Memory B cell (primary cell): ENCODE measurements at regions not wholly inside any gene's neighbourhood (a gene's known extent, or its start where the extent isn't known, plus 50 kb on each side); places are given as distances from the start of the nearest gene placed in this dataset.

Experiments used
- ATAC-seq: fragments of 150-1000 bp; cut with Tn5 transposase; 2 replicates; pipeline ENCODE4 v1.10.0; 2021; ENCODE audit warnings: low read depth, mild to moderate bottlenecking, moderate library complexity
- DNase-seq, 2 donors: peaks; one replicate each; pipeline ENCODE4 v3.0.0; 2022; ENCODE audit warnings: low spot score in 2 of 2
- H3K27ac Mint-ChIP-seq: one replicate; pipeline ENCODE4 v1.8.0; 2022; ENCODE audit warnings: mild to moderate bottlenecking, moderate library complexity, mixed read lengths
- H3K27me3 Mint-ChIP-seq: one replicate; pipeline ENCODE4 v1.8.0; 2022; ENCODE audit warnings: mixed read lengths
- H3K36me3 Mint-ChIP-seq: one replicate; pipeline ENCODE4 v1.8.0; 2022; ENCODE audit warnings: mild to moderate bottlenecking, mixed read lengths
- H3K4me1 Mint-ChIP-seq: one replicate; pipeline ENCODE4 v1.8.0; 2022; ENCODE audit warnings: mixed read lengths
- H3K4me3 Mint-ChIP-seq: one replicate; pipeline ENCODE4 v1.8.0; 2022; ENCODE audit warnings: mild to moderate bottlenecking, moderate library complexity, mixed read lengths
- H3K9me3 Mint-ChIP-seq: one replicate; pipeline ENCODE4 v1.8.0; 2022; ENCODE audit warnings: mixed read lengths

GRCh38 chr2:195360242-195360641 is 296.8 kb upstream of the SLC39A10 start:
- Mint-ChIP-seq H3K4me3 (no peak overlapping the region), H3K27me3 (no peaks in the 10 kb centered on the region), H3K4me1 (no peaks in the 10 kb centered on the region), H3K9me3 (peaks cover 8% of the 10 kb centered on the region), H3K27ac (no peak overlapping the region), H3K36me3 (peaks cover 4% of the 10 kb centered on the region)
- DNase-seq (no peak), ATAC-seq (no peak)

- H3K36me3 Mint-ChIP-seq, result no peaks in the 10 kb centered on the region
Measured at GRCh38 chr2:195359043-195359735, 297.8 kb upstream of the SLC39A10 start.

GRCh38 chr2:195356920-195357440 is 300.0 kb upstream of the SLC39A10 start:
- H3K4me1 Mint-ChIP-seq, result no peaks in the 10 kb centered on the region
- H3K9me3 Mint-ChIP-seq, result peaks cover 2% of the 10 kb centered on the region
- H3K27ac Mint-ChIP-seq, result no peak overlapping the region
- H3K27me3 Mint-ChIP-seq, result no peaks in the 10 kb centered on the region
- no peaks in the 10 kb centered on the region for H3K36me3 Mint-ChIP-seq
- no peak overlapping the region for H3K4me3 Mint-ChIP-seq
- DNase-seq (no peak), ATAC-seq (no peak)

More at GRCh38 chr2:195359043-195359735, 297.8 kb upstream of the SLC39A10 start:
- Mint-ChIP-seq H3K27ac (no peak overlapping the region), H3K27me3 (no peaks in the 10 kb centered on the region), H3K9me3 (peaks cover 2% of the 10 kb centered on the region), H3K4me1 (no peaks in the 10 kb centered on the region), H3K4me3 (no peak overlapping the region)
- DNase-seq (no peak), ATAC-seq (no peak)

GRCh38 chr2:195356026-195356425 is 301.0 kb upstream of the SLC39A10 start:
- Mint-ChIP-seq H3K36me3 (no peaks in the 10 kb centered on the region), H3K27ac (no peak overlapping the region), H3K27me3 (no peaks in the 10 kb centered on the region), H3K4me3 (no peak overlapping the region), H3K9me3 (peaks cover 2% of the 10 kb centered on the region), H3K4me1 (no peaks in the 10 kb centered on the region)
- ATAC-seq, result no peak
- no peak for DNase-seq

- H3K27me3 Mint-ChIP-seq, result no peaks in the 10 kb centered on the region
- no peaks in the 10 kb centered on the region for H3K4me1 Mint-ChIP-seq
- no peak overlapping the region for H3K4me3 Mint-ChIP-seq
- H3K27ac Mint-ChIP-seq, result no peak overlapping the region
- ATAC-seq (no peak), DNase-seq (no peak)
- peaks cover 5% of the 10 kb centered on the region for H3K36me3 Mint-ChIP-seq
- H3K9me3 Mint-ChIP-seq, result peaks cover 6% of the 10 kb centered on the region
Measured at GRCh38 chr2:195352581-195352980, 304.4 kb upstream of the SLC39A10 start.

GRCh38 chr2:195343942-195344530 is 313.0 kb upstream of the SLC39A10 start:
- DNase-seq, result no peak
- Mint-ChIP-seq H3K4me1 (peaks cover 9% of the 10 kb centered on the region), H3K4me3 (peak overlapping the region; percentile 8), H3K9me3 (peaks cover 2% of the 10 kb centered on the region), H3K27me3 (no peaks in the 10 kb centered on the region), H3K27ac (no peak overlapping the region), H3K36me3 (peaks cover 2% of the 10 kb centered on the region)
- ATAC-seq, result no peak

GRCh38 chr2:195343540-195343939 is 313.5 kb upstream of the SLC39A10 start:
- peaks cover under 1% of the 10 kb centered on the region for H3K9me3 Mint-ChIP-seq
- peak overlapping the region; percentile 8 for H3K4me3 Mint-ChIP-seq
- DNase-seq, result no peak
- H3K27ac Mint-ChIP-seq, result peak overlapping the region; percentile 10
- peaks cover 2% of the 10 kb centered on the region for H3K36me3 Mint-ChIP-seq
- peaks cover 9% of the 10 kb centered on the region for H3K4me1 Mint-ChIP-seq
- H3K27me3 Mint-ChIP-seq, result peaks cover under 1% of the 10 kb centered on the region
- ATAC-seq, result peak; percentile 86

- H3K27me3 Mint-ChIP-seq, result peaks cover 4% of the 10 kb centered on the region
Measured at GRCh38 chr2:195342061-195342460, 315.0 kb upstream of the SLC39A10 start.

GRCh38 chr2:195338856-195339255 is 318.2 kb upstream of the SLC39A10 start:
- Mint-ChIP-seq H3K27ac (no peak overlapping the region), H3K9me3 (peaks cover 2% of the 10 kb centered on the region), H3K27me3 (peaks cover 4% of the 10 kb centered on the region), H3K4me1 (peaks cover 14% of the 10 kb centered on the region), H3K4me3 (no peak overlapping the region), H3K36me3 (no peaks in the 10 kb centered on the region)
- no peak for DNase-seq
- ATAC-seq, result no peak

More at GRCh38 chr2:195342061-195342460, 315.0 kb upstream of the SLC39A10 start:
- Mint-ChIP-seq H3K9me3 (no peaks in the 10 kb centered on the region), H3K36me3 (peaks cover 2% of the 10 kb centered on the region), H3K4me1 (peaks cover 9% of the 10 kb centered on the region), H3K4me3 (no peak overlapping the region), H3K27ac (no peak overlapping the region)
- DNase-seq, result no peak
- no peak for ATAC-seq

GRCh38 chr2:195337597-195337996 is 319.4 kb upstream of the SLC39A10 start:
- no peak for DNase-seq
- Mint-ChIP-seq H3K36me3 (no peaks in the 10 kb centered on the region), H3K4me3 (no peak overlapping the region), H3K27ac (no peak overlapping the region), H3K9me3 (peaks cover 2% of the 10 kb centered on the region), H3K27me3 (peaks cover 4% of the 10 kb centered on the region), H3K4me1 (peaks cover 8% of the 10 kb centered on the region)
- no peak for ATAC-seq

GRCh38 chr2:195333869-195334268 is 323.2 kb upstream of the SLC39A10 start:
- Mint-ChIP-seq H3K4me1 (peaks cover 11% of the 10 kb centered on the region), H3K27ac (no peak overlapping the region), H3K9me3 (peaks cover 2% of the 10 kb centered on the region), H3K27me3 (peaks cover 4% of the 10 kb centered on the region), H3K36me3 (no peaks in the 10 kb centered on the region), H3K4me3 (no peak overlapping the region)
- no peak for DNase-seq
- ATAC-seq, result no peak

- H3K36me3 Mint-ChIP-seq, result no peaks in the 10 kb centered on the region
- no peak for ATAC-seq
- no peak overlapping the region for H3K4me3 Mint-ChIP-seq
- DNase-seq, result no peak
- H3K27ac Mint-ChIP-seq, result no peak overlapping the region
- H3K27me3 Mint-ChIP-seq, result peaks cover under 1% of the 10 kb centered on the region
- H3K4me1 Mint-ChIP-seq, result peaks cover 11% of the 10 kb centered on the region
- peaks cover 2% of the 10 kb centered on the region for H3K9me3 Mint-ChIP-seq
Measured at GRCh38 chr2:195331966-195332365, 325.1 kb upstream of the SLC39A10 start.

GRCh38 chr2:195331129-195331528 is 325.9 kb upstream of the SLC39A10 start:
- no peak for ATAC-seq
- no peak for DNase-seq
- H3K36me3 Mint-ChIP-seq, result no peaks in the 10 kb centered on the region
- no peak overlapping the region for H3K4me3 Mint-ChIP-seq
- H3K27me3 Mint-ChIP-seq, result peaks cover 3% of the 10 kb centered on the region
- H3K4me1 Mint-ChIP-seq, result peaks cover 11% of the 10 kb centered on the region
- H3K9me3 Mint-ChIP-seq, result peaks cover 2% of the 10 kb centered on the region
- H3K27ac Mint-ChIP-seq, result no peak overlapping the region

GRCh38 chr2:195330513-195330956 is 326.5 kb upstream of the SLC39A10 start:
- Mint-ChIP-seq H3K4me3 (no peak overlapping the region), H3K9me3 (peaks cover 2% of the 10 kb centered on the region), H3K4me1 (peaks cover 11% of the 10 kb centered on the region), H3K27me3 (peaks cover 3% of the 10 kb centered on the region), H3K27ac (peak overlapping the region; percentile 32), H3K36me3 (no peaks in the 10 kb centered on the region)
- ATAC-seq (peak; percentile 46), DNase-seq (no peak)
